ENCODE measurements at regions not wholly inside any gene's neighbourhood (a gene's known extent, or its start where the extent isn't known, plus 50 kb on each side); places are given as distances from the start of the nearest gene placed in this dataset.
"Not testable (repeated sequence)": the region's sequence is repeated elsewhere in the genome, so short reads cannot be mapped to it uniquely, and the experiment has no call there.

GRCh38 chr2:136693966-136694365 is 71.4 kb upstream of the THSD7B start:
- no peak for TF ChIP-seq CTCF (IDR thresholded peaks at IDR 0.05; ENCODE audit: insufficient read depth, low read length, missing control alignments)
- no peak for DNase-seq (ENCODE audit: low read depth, low spot score)
- H3K4me3 ChIP-seq (ENCODE audit: low read depth, low read length) = no peak overlapping the region
- CTCF ChIA-PET = no interaction called here
- POLR2A ChIA-PET = no interaction called here

- POLR2A ChIA-PET; CTCF ChIA-PET; H3K4me3 ChIP-seq (ENCODE audit: low read depth, low read length); DNase-seq (ENCODE audit: low read depth, low spot score): not testable (repeated sequence)
These were observed 85.3 kb upstream of the THSD7B start for GRCh38 chr2:136680079-136680478.

GRCh38 chr2:136665736-136666135 is 99.6 kb upstream of the THSD7B start:
- TF ChIP-seq CTCF (IDR thresholded peaks at IDR 0.05; ENCODE audit: insufficient read depth, low read length, missing control alignments) = no peak
- no peak overlapping the region for H3K4me3 ChIP-seq (ENCODE audit: low read depth, low read length)
- CTCF ChIA-PET = no interaction called here
- POLR2A ChIA-PET = no interaction called here
- no peak for DNase-seq (ENCODE audit: low read depth, low spot score)

GRCh38 chr2:136664713-136665405 is 100.5 kb upstream of the THSD7B start:
- no peak overlapping the region for H3K4me3 ChIP-seq (ENCODE audit: low read depth, low read length)
- CTCF ChIA-PET = no interaction called here
- no peak for DNase-seq (ENCODE audit: low read depth, low spot score)
- TF ChIP-seq CTCF (IDR thresholded peaks at IDR 0.05; ENCODE audit: insufficient read depth, low read length, missing control alignments) = no peak
- POLR2A ChIA-PET = no interaction called here

- no peak for DNase-seq (ENCODE audit: low read depth, low spot score)
- TF ChIP-seq CTCF (IDR thresholded peaks at IDR 0.05; ENCODE audit: insufficient read depth, low read length, missing control alignments) = no peak
- ChIA-PET POLR2A (no interaction called here), CTCF (no interaction called here)
- no peak overlapping the region for H3K4me3 ChIP-seq (ENCODE audit: low read depth, low read length)
These were observed 107.1 kb upstream of the THSD7B start for GRCh38 chr2:136658201-136658600.

- ChIA-PET POLR2A (no interaction called here), CTCF (no interaction called here)
- no peak overlapping the region for H3K4me3 ChIP-seq (ENCODE audit: low read depth, low read length)
- no peak for TF ChIP-seq CTCF (IDR thresholded peaks at IDR 0.05; ENCODE audit: insufficient read depth, low read length, missing control alignments)
- no peak for DNase-seq (ENCODE audit: low read depth, low spot score)
These were observed 111.5 kb upstream of the THSD7B start for GRCh38 chr2:136653861-136654260.

- CTCF ChIA-PET = no interaction called here
- no peak overlapping the region for H3K4me3 ChIP-seq (ENCODE audit: low read depth, low read length)
- POLR2A ChIA-PET = no interaction called here
- no peak for DNase-seq (ENCODE audit: low read depth, low spot score)
- no peak for TF ChIP-seq CTCF (IDR thresholded peaks at IDR 0.05; ENCODE audit: insufficient read depth, low read length, missing control alignments)
These were observed 113.8 kb upstream of the THSD7B start for GRCh38 chr2:136651456-136652010.
